HG03139 (cell line): ENCODE measurements at regions not wholly inside any gene's neighbourhood (a gene's known extent, or its start where the extent isn't known, plus 50 kb on each side); places are given as distances from the start of the nearest gene placed in this dataset.
"Not testable (repeated sequence)": the region's sequence is repeated elsewhere in the genome, so short reads cannot be mapped to it uniquely, and the experiment has no call there.

Source experiments
- ATAC-seq: cut with Tn5 transposase; IDR thresholded peaks from one replicate; pipeline ENCODE4 v1.9.1; 2021; ENCODE audit not compliant: unreplicated experiment

DNA sequence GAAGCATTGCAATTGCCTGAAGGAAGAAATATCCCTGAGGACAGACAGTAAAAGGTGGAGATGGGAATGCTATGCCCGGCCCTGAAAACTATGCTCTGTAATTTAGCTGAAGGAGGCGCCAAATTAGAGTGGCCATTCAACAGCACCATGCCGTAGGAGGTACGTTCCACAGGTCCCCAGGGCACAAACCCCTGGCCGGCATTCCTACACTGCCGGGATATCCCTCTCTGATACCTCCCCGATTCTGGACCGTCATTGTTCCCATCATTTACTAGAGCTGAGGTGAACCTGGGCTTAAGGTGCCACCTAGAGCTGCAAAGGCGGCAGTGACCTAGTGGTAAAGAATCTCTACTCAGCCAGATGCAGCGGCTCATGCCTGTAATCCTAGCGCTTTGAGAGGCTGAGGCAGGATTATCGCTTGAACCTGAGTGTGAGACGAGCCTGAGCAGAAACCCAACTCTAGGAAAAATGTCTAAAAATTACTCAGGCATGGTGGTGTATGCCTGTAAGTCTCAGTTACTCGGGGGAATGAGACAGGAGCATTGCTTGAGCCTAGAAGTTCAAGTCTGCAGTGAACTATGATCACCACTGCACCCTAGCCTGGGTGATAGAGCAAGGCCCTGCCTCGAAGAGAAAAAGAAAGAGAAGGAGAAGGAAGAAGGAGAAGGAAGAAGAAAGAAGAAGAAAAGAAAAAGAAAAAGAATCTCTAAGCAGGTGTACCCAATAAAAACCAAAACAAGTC lies 53.0 kb upstream of the TNKS2 start:
- ATAC-seq = no peak

DNA sequence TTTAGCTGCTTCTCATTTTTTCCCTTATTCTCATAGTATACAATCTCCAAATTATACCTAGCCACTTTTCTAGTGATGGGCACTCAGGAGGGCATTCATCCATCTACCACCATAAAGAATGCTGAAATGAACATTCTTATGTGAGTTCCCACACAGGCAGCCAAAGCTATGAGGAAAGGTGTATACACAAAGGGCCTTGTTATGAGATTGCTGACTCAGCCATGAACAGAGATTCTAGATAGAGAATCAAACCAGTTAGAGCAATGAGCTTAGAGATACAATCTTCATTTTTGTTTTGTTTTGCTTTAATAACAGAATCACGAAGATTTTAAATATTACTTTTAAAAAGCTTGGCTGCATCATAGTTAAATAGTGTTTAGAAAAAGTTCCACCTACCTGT lies 54.8 kb upstream of the TNKS2 start:
- ATAC-seq = no peak

DNA sequence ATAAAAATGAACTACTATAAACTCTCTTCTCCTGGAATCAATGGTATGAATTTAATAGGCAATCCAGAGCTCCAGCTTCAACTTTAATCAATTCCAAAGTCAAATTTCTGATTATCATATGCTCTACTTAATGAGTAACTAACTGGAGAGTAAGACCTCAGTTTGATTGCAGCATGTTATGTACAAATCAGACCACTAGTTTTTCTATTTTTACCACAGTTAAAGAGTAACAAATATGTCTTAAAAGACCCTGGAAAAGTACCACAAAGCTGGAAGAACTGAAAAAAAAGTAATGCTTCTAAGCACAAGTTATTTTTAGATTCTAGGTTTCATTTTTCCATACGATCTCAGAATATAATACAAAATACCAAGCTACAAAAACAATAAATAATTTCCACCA lies 56.0 kb upstream of the TNKS2 start:
- no peak for ATAC-seq

DNA sequence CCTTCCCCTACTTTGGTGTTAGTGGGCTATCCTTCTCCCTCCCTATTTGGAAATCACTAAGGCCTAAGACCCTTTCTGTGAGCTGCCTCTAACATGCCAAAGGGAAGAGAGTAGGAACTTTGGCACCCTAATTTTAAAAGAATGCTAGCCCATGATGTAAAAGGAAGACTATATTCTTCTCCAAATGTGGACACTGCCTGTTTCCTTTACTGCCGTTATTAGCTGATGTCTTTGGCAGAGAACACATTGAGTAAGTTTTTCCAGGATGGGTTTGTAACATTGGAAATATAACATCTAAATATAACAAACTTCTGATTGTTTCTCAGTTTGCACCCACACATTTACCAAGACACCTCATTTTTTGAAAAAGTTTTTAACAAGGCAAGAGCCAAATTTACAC lies 56.9 kb upstream of the TNKS2 start:
- ATAC-seq = no peak

DNA sequence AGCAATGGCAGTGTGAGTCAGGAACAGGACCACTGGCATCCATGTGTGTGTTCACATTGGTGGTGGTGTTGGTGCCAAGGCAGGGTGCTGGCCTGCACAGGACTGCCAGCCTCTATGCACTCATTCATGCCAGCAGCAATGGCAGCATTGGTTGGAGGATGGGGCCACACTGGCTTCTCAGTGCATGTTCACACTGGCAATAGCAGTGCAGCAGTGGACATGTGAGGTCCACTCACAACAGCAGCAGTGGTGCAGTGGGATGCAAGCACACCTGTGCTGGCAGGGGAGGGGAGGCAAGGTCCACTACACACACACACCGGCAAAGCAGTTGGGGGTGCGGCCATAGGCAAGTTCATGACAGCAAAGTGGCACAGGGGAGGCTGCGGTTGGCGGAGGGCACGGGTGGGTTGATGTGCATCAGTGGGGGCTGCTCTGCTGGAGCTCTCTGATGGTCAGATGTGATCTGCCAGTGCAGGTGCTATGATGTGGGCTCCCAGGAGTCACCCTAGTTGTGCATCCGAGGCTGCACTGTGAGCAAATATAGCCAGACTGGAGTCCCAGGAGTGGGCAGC lies 57.8 kb upstream of the TNKS2 start:
- ATAC-seq = no peak

DNA sequence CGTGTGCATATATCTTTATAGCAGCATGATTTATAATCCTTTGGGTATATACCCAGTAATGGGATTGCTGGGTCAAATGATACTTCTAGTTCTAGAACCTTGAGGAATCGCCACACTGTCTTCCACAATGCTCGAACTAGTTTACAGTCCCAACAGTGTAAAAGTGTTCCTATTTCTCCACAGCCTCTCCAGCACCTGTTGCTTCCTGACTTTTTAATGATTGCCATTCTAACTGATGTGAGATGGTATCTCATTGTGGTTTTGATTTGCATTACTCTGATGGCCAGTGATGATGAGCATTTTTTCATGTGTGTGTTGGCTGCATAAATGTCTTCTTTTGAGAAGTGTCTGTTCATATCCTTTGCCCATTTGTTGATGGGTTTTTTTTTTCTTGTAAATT lies 66.0 kb upstream of the TNKS2 start:
- not testable (repeated sequence) for ATAC-seq

DNA sequence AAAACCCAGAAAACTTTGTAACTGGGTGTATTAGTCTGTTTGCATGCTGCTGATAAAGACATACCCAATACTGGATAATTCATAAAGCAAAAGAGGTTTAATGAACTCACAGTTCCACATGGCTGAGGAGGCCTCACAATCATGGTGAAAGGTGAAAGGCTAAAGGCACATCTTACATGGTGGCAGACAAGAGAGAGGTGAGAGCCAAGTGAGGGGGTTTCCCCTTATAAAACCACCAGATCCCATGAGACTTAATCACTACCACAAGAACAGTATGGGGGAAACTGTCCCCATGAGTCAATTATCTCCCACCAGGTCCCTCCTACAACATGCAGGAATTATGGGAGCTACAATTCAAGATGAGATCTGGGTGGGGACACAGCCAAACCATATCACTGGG lies 68.9 kb upstream of the TNKS2 start:
- ATAC-seq = not testable (repeated sequence)

DNA sequence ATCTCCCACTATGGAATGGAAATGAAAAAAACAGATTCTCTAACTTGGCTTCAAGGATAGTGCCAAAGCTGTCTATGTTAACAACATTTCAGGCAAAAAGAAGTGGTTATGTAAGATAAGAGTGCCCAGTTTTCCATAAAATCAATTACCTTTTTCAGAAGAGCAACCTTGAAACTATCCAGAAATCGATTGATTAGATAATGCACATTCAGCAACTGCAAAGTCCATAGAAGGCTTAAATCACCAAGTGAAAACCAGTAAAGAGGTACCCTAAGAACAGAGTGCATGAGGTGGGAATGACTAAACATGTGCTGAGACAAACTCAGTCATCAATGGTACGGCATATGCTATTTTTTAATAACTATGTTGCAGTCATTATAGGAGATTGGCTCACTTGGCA lies 71.9 kb upstream of the TNKS2 start:
- no peak for ATAC-seq

DNA sequence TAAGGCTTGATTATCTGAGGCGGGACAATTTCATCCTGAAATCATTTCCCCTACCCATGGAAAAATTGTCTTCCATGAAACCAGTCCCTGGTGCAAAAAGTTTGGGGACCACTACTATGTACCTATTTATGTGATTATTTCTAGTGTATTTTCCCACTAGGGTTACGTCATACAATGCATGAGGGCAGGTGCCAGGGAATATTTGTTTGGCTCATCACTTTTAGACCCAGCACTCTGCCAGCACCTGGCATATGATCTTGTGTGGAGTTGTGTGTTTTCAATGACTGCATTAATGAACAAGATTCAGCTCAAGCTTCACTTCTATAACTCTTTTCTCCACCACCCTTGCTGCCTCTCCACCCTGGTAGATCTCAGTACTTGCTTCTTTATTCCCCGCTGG lies 73.3 kb upstream of the TNKS2 start:
- ATAC-seq = no peak

DNA sequence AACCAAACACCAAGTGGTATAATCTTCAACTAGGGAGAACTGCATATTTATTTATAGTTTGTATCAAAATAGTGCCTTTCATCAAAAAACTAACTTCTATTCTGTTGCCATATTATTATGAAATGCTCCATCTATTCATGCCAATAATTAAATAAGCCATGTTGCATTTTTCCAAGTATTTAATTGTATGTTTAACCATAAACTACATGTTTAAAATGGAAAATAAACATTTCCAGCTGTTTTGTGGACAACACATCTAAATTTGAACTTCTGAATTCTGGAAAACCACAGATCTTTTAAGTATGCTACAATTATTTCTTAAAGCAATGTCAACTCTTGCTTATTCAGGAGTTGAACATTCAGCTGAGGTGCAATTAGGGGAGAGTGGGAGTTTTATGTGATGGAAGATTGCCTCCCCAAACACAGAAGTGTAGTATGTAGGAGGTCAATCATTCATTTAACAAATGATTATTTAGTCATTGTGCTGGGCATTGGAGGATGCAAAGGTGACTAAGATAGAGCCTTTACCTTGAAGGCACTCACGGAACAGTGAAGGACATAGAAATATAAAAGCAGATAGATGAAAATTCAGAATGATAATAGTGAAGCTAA lies 80.7 kb upstream of the PPP1R3C start:
- no peak for ATAC-seq

DNA sequence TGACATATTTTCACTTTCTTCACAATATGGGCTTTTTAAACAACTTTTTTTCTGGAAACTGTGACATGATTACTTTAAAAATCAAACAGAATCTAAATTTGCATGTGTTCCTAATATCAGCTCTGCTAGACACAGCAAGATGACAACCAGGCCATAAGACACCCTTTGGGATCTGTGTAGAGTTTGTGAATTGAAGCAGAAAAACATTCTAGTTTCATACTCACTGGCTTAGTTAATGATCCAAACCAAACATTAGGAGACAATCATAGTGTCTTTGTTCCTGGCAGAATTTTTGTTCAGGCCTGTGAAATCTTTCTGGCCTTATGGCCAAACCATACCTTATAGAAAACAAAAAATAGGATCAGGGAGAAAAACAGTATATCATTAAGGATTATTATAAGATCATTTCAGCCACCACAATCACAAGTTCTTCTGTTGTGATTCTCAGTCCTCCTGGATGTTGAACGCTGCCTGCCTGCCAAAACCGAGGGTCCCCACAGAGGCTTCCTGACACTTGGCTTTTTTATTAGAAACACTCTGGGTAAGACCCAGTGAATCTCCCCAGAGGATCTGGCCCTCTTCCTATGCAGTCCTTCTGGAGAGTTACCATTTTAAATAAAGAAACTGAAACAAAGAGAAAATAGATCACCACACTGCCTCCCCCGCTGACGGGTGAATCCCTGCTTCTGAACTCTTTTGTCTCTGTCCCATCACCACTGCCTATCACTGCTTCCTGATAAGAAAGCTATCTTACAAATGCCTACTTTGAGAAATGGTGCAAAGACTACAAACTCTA lies 79.2 kb upstream of the PPP1R3C start:
- peak; percentile 68 for ATAC-seq

DNA sequence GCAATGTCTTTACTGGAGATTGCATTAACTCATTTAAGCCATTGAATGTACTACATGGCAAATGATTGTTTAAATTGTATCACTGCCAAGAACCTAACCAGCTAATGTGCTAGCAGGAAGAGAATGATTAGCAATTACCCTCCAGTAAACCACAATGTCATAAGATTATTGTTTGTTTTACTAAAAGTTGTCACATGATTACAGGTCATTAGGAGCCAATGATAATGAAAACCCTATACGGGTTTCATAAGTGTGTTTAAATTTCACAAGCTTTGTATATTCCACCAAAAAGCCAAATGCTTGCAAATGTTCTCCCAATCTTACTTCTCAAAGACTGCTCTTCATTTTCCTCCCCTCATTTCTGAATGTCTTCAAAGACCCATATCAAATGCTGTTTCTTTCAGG lies 76.5 kb upstream of the PPP1R3C start:
- ATAC-seq = no peak

DNA sequence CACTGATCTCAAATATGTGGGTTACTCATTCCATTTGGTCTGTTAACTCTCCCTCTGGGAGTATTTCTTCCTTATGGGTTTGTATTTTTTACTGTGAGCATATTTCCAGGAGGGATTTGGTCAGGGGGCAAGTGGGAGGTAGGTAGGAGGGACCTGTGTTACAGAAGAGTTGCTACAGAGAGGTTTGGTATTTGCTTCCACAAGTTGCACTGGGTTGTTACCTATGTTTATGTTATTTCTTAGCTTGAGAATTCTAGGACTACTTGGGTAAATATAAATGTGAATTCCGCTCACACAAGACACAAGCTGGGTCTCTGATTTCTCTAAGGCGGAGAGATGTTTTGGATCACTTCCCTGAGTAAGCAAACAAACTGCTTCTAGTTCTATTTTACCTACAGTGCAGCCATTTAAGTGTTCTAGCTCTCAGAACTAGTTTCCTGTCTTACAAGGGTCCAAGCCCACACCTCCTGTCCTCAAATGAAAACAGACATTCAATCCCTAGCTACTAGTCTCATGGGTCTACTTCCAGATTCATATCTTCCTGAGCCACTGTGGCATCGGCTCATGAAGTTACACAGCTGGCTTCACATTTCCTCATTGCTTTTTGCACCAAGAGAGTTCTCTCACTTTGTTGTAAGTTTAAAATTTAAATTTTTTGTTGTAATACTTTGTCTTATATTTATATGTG lies 75.4 kb upstream of the PPP1R3C start:
- ATAC-seq = no peak

DNA sequence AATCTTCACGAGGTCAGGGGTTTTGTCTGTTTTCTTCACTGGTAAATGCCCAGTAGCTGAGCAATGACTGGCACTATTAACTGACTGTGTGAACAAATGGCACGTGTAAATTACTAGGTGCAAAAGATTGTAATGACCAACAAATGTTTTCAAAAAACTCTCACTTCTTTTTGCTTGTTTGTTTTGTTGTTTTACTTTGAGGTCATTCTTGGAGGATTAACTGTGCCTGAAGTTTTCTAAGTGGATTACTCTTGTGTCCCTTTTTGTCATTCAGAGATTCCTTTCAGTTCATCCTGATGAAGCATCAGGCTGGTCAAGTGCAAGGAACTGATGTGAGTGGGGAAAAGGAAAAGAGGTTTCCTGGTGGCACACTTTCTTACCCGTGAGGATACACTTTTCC lies 74.4 kb upstream of the PPP1R3C start:
- no peak for ATAC-seq

DNA sequence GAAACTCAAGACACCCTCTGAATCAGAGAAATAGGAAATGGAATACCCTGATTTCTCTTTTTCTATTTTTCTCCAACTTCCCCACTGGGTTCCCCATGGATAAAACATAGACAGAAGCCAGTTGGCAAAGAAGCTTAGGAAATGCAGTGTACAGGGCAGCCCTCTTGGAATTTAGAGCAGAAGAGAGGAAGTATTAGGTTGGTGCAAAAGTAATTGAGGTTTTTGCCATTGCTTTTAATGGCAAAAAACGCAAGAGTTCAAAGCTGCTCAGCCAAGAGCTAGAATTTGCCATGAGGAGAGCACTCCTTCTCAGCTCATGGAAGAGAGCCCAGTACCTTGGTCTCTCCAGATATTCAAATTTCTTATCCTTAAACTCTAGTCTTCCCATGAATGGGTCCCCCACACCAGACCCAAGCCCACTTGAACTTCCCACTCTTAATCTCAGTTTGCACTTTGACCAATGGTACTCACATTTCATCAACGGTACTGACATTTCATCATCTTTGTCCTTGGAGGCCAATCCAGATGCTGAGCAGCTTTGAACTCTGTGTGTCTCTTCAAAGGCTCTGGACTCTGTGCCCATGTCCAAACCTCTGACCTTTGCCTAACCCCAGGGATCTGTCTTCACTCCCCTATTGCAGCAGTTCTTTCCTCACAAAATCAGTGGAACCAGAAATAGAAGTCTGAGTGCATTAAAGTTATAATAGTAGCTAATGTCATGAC lies 73.2 kb upstream of the PPP1R3C start:
- ATAC-seq = no peak

DNA sequence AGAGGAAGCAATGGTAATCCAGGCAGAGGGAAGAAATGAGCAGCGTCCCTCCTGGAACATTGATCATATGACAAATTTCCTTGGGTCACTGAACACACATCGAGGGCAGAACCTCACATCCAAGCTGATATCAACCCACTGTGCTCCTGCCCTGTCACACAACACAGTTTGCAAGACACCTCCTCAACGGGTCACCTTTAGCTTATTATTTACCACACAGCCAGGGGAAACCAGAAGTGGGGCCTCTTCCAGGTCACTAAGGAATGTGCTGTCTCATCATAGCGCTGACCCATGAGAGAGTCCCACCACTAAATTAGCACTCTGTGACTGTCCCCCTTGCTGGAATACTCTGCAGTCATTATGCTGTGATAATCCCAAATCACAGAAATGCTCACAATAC lies 69.7 kb upstream of the PPP1R3C start:
- no peak for ATAC-seq

DNA sequence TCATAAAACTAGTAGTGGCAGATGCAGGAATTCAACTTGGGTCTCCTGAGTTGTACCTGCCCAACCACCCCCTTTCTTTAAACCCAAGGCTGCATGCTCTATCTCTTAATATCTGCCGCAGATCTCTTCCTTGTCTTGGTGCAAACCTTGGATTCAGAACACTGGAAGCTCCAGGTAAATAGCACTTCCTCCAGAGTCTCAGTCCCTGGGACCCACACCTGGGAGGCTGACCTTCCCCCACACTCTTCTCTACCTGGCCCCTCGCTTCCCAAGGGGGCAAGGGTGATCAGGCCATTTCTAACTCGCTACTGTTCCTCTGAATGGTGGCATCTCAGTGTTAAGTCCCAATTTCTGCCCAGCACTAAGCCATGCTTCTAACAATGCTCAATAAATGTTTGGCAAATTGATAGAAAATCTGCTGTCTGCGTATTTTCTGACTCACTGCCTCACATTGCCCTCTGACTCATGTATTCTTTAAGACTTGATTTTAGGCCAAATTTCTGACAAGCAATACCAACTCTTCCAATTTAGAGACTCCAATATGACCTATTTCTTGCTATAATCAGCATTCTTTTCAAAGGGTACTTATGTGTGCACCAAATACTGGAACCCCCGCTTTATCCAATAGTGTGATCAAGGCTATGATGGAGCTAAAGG lies 68.0 kb upstream of the PPP1R3C start:
- no peak for ATAC-seq

DNA sequence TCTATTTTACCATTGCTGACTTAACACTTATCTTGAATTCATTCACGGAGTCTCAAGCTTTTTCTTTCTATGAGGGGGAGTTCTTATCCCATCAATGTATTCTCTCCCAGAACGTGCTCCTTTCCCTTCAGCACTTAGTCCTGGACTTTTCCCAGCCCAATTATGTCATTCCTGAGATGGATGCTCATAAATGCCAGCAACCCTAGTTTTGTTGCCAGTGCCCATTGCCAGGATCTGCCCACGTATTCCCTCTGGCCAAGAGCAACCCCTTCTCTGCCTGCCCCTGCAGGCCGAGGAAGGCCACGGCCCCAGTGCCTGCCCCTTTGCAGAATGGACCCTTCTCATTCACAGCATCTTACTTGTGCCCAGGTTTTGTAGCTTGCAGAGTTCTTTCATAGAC lies 67.4 kb upstream of the PPP1R3C start:
- ATAC-seq = no peak

DNA sequence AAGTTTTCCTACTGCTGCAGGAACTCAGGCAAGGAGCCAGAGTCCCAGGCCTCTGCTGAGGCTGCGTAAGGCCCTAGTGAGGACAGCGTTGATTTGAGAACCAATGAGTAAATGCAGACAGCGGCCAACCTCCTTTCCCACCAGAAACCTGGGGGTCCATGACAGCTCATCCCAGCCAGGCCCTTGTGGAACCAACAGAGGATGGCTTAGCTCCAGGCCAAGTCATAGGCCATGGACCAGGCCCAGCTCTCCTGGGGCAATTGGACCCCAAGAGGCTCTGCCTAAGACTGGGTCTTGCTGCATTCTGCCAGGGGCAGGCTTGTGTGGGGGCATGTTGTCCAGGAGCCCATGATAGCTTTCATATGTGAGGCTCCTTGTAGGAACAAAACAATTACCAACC lies 65.4 kb upstream of the PPP1R3C start:
- no peak for ATAC-seq

DNA sequence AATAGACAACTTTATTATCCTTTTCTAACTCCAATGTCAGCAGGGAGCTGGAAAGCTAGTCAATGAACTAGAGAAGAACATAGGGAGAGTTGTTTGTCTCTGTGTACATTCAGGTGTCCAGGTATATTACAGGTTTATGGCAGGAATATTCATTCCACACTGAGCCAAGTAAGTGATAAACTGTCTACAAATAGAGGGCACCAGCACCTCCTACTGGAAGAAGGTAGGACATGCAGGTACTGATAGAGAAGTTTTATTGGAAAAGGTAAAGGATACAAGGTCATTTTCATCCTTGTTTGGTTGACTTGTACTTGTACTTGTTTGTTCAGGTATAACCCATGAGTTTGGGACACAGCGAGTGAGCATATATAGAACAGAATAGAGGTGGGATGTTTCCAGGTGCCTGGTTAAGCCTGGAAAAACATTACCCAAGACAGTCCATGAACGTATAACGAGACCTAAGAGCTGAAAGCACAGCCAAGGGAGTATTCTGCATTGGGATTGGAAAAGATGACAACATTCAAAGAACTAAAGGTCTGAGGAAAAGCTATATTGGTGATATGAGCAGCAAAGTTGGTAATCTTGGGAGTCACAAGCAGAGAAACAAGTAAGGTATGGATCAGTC lies 61.4 kb upstream of the PPP1R3C start:
- ATAC-seq = no peak
